Iris pigment epithelial cell (primary cell): ENCODE measurements at regions not wholly inside any gene's neighbourhood (a gene's known extent, or its start where the extent isn't known, plus 50 kb on each side); places are given as distances from the start of the nearest gene placed in this dataset.
A peak's percentile ranks its signal among the peaks of the same experiment; 100 is the strongest.
"Not testable (repeated sequence)": the region's sequence is repeated elsewhere in the genome, so short reads cannot be mapped to it uniquely, and the experiment has no call there.

Source experiments
- DNase-seq: peaks from one replicate; pipeline ENCODE4 v3.0.0-alpha.2; 2011; ENCODE audit warnings: low read depth

GRCh38 chr1:26626994-26627393 lies 68.8 kb upstream of the ARID1A start:
- peak; percentile 61 for DNase-seq

- no peak for DNase-seq
These were observed 67.9 kb upstream of the ARID1A start for GRCh38 chr1:26627954-26628353.

- DNase-seq: no peak
These were observed 65.2 kb upstream of the ARID1A start for GRCh38 chr1:26630634-26631033.

- DNase-seq: not testable (repeated sequence)
These were observed 60.0 kb upstream of the ARID1A start for GRCh38 chr1:26635800-26636199.

- no peak for DNase-seq
These were observed 50.1 kb upstream of the ARID1A start for GRCh38 chr1:26645734-26646133.
